ENCODE measurements at regions not wholly inside any gene's neighbourhood (a gene's known extent, or its start where the extent isn't known, plus 50 kb on each side); places are given as distances from the start of the nearest gene placed in this dataset.

- DNase-seq = no peak
These were observed 219.0 kb upstream of the ZBED5 start for GRCh38 chr11:11076879-11077278.

DNA sequence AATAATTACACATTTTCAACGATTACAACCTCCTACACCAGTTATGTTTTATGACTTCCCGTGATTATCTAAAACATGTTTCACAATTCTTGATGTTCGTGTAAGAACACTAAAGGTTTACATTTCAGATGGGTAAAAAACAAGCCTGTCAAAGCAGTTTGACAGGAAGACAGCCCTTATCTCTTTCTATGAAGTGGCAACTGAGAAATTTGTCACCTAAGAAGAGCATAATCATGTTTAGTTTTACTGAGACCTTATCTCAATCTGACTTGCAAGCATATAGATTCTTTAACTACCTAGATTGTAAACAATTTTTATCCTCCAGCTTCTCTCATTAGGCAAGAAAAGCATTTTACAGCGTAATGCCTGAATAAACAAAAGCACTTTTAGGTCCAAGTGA, 218.4 kb upstream of the ZBED5 start:
- DNase-seq = no peak

DNA sequence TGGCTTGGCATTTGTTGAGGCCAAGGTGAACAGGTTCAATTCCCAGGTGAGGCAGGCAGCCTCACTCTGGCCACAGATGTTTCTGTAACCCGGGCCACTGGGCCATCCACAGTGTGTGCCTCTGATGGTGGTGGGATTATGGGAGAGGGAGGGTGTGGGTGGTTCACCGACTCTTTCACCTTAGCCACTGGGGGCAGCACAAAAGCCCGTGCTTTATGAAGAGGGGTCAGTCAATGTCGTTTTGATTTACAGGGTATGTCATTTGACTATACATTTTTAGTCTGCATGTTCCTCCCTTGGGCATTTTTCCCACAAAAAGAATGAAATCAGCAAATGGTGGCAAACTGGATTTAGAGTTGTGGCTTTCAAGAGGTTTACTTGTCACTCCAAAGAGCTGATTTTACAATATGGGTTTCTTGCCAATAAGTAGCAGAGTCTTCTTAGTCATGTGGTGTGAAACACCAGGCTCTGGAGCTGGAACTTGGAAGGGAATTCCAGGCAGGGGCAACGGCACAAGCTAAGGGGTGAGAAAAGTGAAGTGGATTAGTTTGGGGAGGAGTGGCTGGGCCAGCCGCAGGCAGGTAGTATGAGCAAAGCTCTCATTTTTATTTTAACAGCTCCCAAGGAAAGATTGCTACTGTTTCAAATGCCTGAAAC, 217.8 kb upstream of the ZBED5 start:
- DNase-seq = no peak

GRCh38 chr11:11074686-11075335, 217.0 kb upstream of the ZBED5 start:
- DNase-seq = peak; percentile 80

DNA sequence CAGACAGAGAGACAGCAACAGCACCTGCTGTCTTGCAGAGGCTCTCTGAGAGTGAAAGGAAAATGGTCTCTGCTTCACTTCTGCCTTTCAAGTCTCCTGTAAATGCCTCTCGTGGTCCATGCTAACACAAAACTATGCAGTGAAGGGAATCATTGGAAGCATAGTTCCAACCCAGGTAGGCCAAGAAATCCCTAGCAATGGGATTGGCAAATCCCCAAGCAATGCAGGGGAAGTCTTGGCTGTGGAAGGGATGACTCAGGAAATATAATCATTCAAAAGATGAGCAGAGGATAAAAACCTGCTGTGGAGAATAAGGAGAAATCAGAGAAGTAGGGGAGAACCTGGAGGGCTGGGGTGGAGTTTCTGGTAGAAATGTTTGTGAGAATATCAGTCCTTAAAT, 216.1 kb upstream of the ZBED5 start:
- no peak for DNase-seq

DNA sequence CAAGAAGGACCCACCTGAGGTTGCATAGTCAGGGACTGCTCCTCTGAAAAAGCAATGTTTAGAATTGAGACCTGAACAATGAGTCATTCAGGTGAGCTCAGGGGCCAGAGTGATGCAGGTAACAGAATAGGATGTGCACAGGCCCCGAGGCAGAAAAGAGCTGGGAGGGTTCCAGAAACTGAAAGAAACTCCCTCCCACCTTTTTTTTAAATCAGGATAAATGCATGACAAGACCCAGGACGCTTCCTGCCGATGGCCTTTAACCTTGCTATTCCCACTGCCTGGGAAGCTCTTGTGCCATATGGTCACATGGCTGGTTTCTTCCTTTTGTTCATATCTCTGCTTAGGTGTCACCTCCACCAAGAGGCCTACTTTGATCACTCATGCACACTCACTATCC, 214.2 kb upstream of the ZBED5 start:
- DNase-seq = no peak

- no peak for DNase-seq
These were observed 213.6 kb upstream of the ZBED5 start for GRCh38 chr11:11071486-11071885.

GRCh38 chr11:11070976-11071375, 213.1 kb upstream of the ZBED5 start:
- no peak for DNase-seq

- DNase-seq = no peak
These were observed 212.3 kb upstream of the ZBED5 start for GRCh38 chr11:11069841-11070835.

- DNase-seq = no peak
These were observed 210.3 kb upstream of the ZBED5 start for GRCh38 chr11:11068113-11068512.

- DNase-seq = no peak
These were observed 207.5 kb upstream of the ZBED5 start for GRCh38 chr11:11065396-11065795.

- no peak for DNase-seq
These were observed 199.6 kb upstream of the ZBED5 start for GRCh38 chr11:11057472-11057854.

DNA sequence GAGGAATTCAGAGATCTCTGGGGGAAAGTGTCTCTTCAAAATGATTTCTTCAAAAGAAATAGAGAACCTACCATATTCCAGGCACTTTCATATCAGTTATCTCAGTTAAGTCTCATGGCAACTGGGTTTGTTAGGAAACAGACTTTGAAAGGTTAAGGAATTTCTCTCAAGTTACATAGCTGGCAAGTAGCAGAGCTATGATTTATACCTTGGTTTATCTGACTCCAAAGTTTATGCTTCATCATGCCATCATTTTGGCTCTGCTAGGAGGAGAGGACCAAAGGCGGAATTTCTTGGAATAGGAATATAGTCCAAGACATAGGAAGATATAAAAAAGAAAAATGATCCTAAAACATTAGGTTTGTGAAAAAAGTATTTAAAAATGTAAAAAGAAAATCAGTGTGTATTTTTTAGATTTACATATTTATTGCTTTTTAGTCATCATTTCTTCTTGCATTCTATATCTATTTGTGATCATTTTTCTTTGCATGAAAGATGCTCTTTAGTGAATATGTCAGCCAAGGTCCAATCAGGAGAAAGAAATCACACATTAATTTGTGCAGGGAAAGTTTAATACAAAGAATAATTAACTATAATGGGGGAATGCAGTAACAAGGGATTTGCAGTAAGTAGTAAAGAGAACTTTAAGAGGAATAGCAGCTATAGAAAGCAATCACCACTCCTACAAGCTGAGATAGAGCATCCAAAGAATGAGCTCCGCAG, 199.1 kb upstream of the ZBED5 start:
- DNase-seq = no peak

DNA sequence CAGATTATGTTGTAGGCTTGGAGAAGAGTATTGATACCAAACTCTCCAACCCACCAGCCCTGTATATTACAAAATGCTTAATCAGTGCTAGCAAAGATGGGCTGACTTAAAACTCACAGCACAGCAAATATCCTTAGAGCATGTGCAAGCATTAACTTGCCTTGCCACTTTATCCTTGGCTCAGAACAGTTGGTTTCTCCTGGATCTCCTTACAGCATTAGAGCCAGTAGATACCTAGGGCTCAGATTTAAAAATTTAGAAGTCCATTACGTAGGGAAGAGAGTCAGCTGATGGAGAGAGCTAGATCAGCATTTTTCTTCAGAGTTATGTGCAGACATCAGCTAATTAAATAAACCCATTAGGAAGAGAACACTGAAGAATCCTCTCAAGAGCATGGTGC, 198.5 kb upstream of the ZBED5 start:
- DNase-seq = no peak

DNA sequence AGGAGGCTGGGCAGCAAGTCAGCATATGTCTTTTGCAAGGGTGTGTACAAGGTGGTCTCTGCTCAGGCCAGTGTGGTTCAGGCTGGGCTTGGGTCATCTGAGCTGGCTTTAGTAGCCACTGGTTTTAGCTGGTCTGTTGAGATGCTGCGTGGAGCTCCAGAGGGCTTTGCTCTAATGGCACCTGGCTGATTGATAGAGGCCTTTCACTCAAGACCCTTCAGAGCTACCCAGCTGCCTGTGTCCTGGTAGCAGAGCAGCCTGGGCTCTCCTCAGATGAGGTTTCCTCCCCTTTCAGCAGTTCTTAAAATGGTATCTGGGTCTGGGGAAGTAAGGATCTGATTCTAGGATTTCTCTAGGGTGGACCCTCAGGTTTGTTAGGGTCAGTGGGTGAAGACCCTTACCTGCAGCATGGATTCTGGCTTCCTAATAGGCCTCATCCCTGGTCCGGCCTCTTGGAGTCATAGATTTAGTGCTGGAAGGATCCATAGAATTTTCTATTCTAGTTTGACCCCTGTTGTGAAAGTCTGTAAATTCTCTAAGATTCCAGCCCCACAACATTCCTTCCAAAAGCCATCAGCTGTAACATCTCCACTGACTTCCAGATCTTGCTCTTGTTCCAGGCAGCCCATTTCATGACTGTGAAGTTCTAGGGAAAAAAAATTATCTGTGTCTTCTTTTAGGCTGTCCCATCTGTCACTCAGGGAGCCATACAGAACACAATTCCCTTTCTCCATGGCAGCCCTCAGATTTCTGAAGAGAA, 190.2 kb upstream of the ZBED5 start:
- DNase-seq = no peak

DNA sequence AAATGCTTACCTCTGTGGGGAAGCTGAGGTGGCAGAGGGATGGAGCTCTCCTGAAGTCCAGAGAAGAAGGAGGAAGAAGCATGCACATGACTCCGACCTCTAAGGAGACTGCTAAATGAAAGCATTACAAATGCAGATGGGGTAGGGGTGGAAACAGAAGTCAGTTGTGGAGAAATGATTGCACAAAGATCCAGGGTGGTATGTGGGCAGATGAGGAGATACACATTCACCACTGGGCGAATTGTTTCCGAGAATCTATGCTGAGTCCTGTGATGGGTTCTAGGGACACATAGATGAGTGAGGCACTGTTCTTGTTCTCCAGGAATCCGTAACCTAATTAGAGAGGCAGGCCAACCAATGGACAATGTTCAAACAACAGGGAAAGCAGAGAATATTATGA, 188.9 kb upstream of the ZBED5 start:
- no peak for DNase-seq

- DNase-seq = no peak
These were observed 187.5 kb upstream of the ZBED5 start for GRCh38 chr11:11045156-11045930.

GRCh38 chr11:11044137-11044855, 186.4 kb upstream of the ZBED5 start:
- no peak for DNase-seq

GRCh38 chr11:11043721-11044120, 185.9 kb upstream of the ZBED5 start:
- DNase-seq = no peak

DNA sequence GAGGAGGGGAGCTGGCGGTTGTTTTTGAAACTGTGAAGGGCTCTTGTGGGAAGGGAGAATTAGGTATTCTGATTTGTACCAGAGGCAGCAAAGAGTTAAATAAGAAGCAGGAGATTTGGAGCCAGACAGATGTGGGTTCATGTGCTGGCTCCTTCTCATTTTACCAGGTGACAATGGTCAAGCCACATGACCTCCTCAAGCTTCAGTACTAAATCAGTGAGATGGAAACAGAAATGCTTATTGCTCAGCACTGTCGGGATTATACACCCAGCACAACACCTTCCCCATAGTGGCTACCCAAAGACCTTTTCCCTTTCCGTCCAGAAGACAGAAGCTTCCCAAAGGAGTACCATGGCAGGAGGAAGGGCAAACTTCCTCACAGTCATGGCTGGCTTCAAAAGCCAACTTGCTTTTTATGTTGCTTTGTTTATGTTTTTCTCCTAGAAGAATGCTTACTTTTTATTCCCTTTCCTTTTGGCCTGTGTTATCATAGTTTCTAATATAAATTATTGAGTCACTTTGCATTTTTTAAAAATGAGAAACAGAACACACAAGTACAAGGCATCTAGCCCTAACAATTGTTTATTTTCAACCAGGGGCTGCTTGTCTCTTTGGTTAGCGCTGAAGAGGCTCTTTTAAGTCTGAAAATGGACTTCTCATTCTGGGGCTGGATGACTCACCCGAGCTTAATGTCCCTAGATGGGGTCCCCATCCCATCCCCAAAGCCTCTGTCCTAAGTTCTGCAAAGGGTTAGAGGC, 181.5 kb upstream of the ZBED5 start:
- no peak for DNase-seq
